Right lobe of liver (tissue), 6 donors: ENCODE measurements at regions not wholly inside any gene's neighbourhood (a gene's known extent, or its start where the extent isn't known, plus 50 kb on each side); places are given as distances from the start of the nearest gene placed in this dataset.

Experiments
- ATAC-seq, 4 donors: fragments of 200-7000 bp; cut with Tn5 transposase; one replicate each; pipeline ENCODE4 v1.9.1; 2020; ENCODE audit warnings: mild to moderate bottlenecking in 4 of 4, moderate library complexity in 4 of 4
- DNase-seq, 3 donors: peaks; one replicate each; pipeline ENCODE4 v3.0.0-alpha.2; 2020
- H3K27ac ChIP-seq, 3 donors: fragments of 200-600 bp; one replicate each; pipeline ENCODE4 v1.8.0; 2022
- H3K27me3 ChIP-seq, 2 donors: fragments of 200-600 bp; one replicate each; pipeline ENCODE4 v1.8.0; 2022
- H3K36me3 ChIP-seq, 4 donors: fragments of 200-600 bp; sonication (generic) in 1 of 4; one replicate each; pipeline versions ENCODE4 v1.5.1 to v1.8.0; 2017 to 2022; ENCODE audit warnings: control low read depth in 1 of 4
- H3K4me1 ChIP-seq, 4 donors: fragments of 200-600 bp; sonication (generic) in 1 of 4; one replicate each; pipeline versions ENCODE4 v1.5.1 to v1.8.0; 2017 to 2022; ENCODE audit warnings: control low read depth in 1 of 4
- H3K4me3 ChIP-seq, 3 donors: fragments of 200-600 bp; one replicate each; pipeline ENCODE4 v1.8.0; 2022
- H3K9me3 ChIP-seq, 4 donors: fragments of 200-600 bp; sonication (generic) in 1 of 4; one replicate each; pipeline versions ENCODE4 v1.5.1 to v1.8.0; 2017 to 2022; ENCODE audit warnings: control low read depth in 1 of 4
- CTCF ChIP-seq, 4 donors: fragments of 200-600 bp in 3 of 4; fragments of 450-650 bp in 1 of 4; IDR thresholded peaks; one replicate each; pipeline versions ENCODE4 v1.5.1 to v1.8.0; 2016 to 2022; ENCODE audit warnings: antibody characterized with exemption in 4 of 4, mild to moderate bottlenecking in 2 of 4
- POLR2A ChIP-seq: fragments of 450-650 bp; IDR thresholded peaks from one replicate; pipeline ENCODE4 v1.6.1; 2017; ENCODE audit warnings: antibody characterized with exemption, mild to moderate bottlenecking
- WGBS: methylation state at CpG from one replicate; pipeline ENCODE4 v1.1.6; 2018; ENCODE audit warnings: low coverage, low lambda C conversion rate; ENCODE audit not compliant: insufficient coverage; ENCODE audit errors: missing lambda C conversion rate; 5-methylcytosine and 5-hydroxymethylcytosine counted together
- intact Hi-C, 2 donors: fragments of 100-400 bp; cut with DNase I; formaldehyde crosslinking; loops; one replicate each; pipeline versions ENCODE4 v1.11.2 to v1.14.1; 2022
- donor health status: DM: no; HTN: yes; CAD: no.
- donor health status: DM: no; HTN: no; CAD: no.
- donor health status: DM: no; HTN: no; CAD: no.
- donor health status: DM: no; HTN: yes; CAD: no.
- donor health status: DM: no; HTN: yes; CAD: no.

DNA sequence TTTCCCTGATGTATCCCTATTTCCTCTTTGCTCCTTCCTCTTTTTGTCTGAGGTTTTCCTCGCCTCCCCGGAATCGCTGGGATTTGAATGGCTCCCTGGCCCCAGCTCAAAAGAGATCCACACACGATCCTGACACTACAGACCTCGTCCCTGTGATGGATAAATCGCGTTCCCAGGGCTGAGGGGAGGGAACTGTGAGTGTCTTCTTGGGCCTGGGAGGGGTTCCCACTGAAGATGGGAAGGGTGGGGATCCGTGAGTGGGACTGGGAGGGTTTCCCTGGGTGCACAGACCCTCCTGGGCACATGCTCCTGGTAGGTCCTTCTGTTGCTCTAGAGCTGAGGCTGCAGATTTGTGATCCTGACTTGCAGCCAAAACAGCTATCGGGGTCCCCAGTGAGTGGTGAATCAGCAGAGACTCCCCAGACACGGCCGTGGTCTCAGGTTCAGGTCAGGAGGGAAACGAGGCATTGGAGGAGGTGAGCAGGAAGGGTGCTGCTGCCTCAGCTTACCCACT is 591.0 kb downstream of the PTPRU start:
- no peaks in the 10 kb centered on the region for H3K36me3 ChIP-seq
- no peaks in the 10 kb centered on the region for H3K4me1 ChIP-seq
- H3K9me3 ChIP-seq = no peaks in the 10 kb centered on the region
- DNase-seq (no peak), ATAC-seq (no peak)
- no peaks in the 10 kb centered on the region for H3K27me3 ChIP-seq
- 48% methylated on average over 12 of the region's 12 CpGs for WGBS
- intact Hi-C loops = no loop called here
- no peak overlapping the region for H3K27ac ChIP-seq
- no peak for TF ChIP-seq CTCF (IDR thresholded peaks at IDR 0.05)
- TF ChIP-seq POLR2A = no peak
- H3K4me3 ChIP-seq = no peak overlapping the region

DNA sequence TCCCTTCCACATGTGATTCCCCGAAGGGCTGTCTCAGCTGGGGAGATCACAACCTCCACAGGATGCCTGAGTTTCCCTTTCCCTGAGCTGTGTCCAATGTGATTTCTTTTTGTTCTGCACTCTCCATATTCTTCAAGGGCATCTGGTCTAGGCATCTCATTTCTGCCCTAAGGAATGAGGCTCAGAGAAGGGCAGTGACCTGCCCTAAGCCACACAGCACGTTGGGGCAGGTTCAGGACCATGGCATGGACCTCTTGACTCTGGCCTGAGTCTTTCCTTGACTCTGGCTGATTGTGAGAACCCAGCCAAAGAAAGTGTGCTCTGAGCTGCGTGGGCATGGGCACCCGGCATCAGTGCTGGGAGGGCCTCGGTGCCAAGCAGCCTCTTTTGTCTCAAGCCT is 590.3 kb downstream of the PTPRU start:
- H3K4me3 ChIP-seq = no peak overlapping the region
- H3K9me3 ChIP-seq = no peaks in the 10 kb centered on the region
- no peak for ATAC-seq
- H3K36me3 ChIP-seq = no peaks in the 10 kb centered on the region
- intact Hi-C loops = no loop called here
- whole genome bisulfite sequencing = 60% methylated on average over 5 of the region's 5 CpGs
- no peak for DNase-seq
- TF ChIP-seq CTCF (IDR thresholded peaks at IDR 0.05) = no peak
- no peak for TF ChIP-seq POLR2A
- H3K27me3 ChIP-seq = no peaks in the 10 kb centered on the region
- H3K4me1 ChIP-seq = no peaks in the 10 kb centered on the region
- H3K27ac ChIP-seq = no peak overlapping the region

DNA sequence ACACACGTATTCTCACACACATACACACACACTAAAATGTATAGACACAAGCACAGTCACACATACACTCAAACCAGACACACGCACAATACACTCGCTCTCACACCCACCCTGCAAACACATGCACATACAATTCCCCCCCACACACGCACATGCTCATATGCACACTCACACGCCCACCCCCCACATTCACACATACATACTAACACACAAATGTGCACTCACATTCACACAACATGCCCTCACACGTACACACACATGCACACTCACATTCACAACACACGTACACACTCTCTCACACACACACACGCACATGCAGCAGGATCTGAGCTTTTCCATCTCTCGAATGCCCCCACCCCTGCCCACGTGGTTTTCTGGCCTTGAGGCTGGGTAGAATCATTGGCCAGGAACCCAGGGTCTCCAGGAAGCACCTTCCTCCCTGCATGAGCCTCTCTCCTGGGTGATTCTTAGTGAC is 589.7 kb downstream of the PTPRU start:
- WGBS = 75% methylated on average over 10 of the region's 10 CpGs
- Histone ChIP-seq H3K36me3 (no peaks in the 10 kb centered on the region), H3K4me1 (no peaks in the 10 kb centered on the region), H3K27me3 (no peaks in the 10 kb centered on the region), H3K9me3 (no peaks in the 10 kb centered on the region), H3K4me3 (no peak overlapping the region), H3K27ac (no peak overlapping the region)
- intact Hi-C loops = no loop called here
- TF ChIP-seq CTCF (IDR thresholded peaks at IDR 0.05) (no peak), POLR2A (no peak)
- ATAC-seq = no peak
- no peak for DNase-seq

DNA sequence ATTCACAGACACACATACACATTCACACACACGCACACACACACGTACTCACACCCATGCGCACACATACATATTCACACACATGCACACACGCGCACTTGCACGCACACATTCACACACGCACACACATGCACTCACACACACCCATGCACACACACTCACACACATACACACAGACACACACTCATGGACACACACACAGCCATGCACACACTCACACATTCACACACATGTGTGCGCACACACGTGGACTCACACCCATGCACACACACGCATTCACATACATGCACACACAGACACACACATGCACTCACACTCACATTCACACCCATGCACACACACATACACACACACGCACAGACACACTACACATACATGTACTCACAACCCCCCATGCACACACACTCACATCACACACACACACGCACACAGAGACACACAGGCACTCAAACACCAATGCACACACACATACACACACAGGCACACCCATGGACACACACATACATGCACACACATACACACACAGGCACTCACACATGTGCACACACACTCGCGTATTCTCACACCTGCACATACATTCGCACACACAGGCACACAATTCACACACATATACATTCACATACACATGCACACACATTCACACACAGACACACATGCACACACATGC is 589.1 kb downstream of the PTPRU start:
- Histone ChIP-seq H3K4me3 (no peak overlapping the region), H3K9me3 (no peaks in the 10 kb centered on the region), H3K36me3 (no peaks in the 10 kb centered on the region), H3K27me3 (no peaks in the 10 kb centered on the region), H3K27ac (no peak overlapping the region), H3K4me1 (no peaks in the 10 kb centered on the region)
- ATAC-seq (no peak), DNase-seq (no peak)
- WGBS = 80% methylated on average over 13 of the region's 15 CpGs
- intact Hi-C loops = no loop called here
- TF ChIP-seq POLR2A (no peak), CTCF (IDR thresholded peaks at IDR 0.05) (no peak)
